ENCODE measurements at regions not wholly inside any gene's neighbourhood (a gene's known extent, or its start where the extent isn't known, plus 50 kb on each side); places are given as distances from the start of the nearest gene placed in this dataset.

DNA sequence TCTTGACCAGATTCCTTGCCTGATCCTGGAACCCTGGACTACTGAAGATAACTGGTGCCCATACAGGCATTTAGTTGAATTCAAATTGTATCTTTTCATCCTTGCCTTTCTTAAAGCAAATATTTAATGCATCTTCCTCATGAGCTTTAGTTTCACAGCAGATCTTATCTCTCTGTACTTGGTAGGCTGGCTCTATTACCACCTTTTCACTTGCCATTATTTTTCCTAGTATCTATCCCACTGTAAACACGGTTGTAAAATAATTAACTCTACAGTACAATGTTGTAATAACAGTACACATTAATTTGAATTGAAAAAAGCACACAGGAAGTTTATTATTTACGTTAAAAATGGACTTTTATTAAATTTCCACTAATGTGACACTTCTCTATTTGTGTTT is 1286.9 kb downstream of the GRIK2 start:
- no peak for TF ChIP-seq NRF1 (IDR thresholded peaks at IDR 0.05; ENCODE audit: low read depth, low read length)
- TF ChIP-seq, protein P1, sequence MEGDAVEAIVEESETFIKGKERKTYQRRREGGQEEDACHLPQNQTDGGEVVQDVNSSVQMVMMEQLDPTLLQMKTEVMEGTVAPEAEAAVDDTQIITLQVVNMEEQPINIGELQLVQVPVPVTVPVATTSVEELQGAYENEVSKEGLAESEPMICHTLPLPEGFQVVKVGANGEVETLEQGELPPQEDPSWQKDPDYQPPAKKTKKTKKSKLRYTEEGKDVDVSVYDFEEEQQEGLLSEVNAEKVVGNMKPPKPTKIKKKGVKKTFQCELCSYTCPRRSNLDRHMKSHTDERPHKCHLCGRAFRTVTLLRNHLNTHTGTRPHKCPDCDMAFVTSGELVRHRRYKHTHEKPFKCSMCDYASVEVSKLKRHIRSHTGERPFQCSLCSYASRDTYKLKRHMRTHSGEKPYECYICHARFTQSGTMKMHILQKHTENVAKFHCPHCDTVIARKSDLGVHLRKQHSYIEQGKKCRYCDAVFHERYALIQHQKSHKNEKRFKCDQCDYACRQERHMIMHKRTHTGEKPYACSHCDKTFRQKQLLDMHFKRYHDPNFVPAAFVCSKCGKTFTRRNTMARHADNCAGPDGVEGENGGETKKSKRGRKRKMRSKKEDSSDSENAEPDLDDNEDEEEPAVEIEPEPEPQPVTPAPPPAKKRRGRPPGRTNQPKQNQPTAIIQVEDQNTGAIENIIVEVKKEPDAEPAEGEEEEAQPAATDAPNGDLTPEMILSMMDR (IDR thresholded peaks at IDR 0.05) = no peak
- TF ChIP-seq EZH2phosphoT487 (IDR thresholded peaks at IDR 0.05; ENCODE audit: borderline replicate concordance, low read depth) = no peak
- TF ChIP-seq RAD21 (IDR thresholded peaks at IDR 0.05; ENCODE audit: low read length) = no peak
- TF ChIP-seq POLR2AphosphoS5 (IDR thresholded peaks at IDR 0.05; ENCODE audit: low read depth, low read length) = no peak
- no peak for TF ChIP-seq EP300 (IDR thresholded peaks at IDR 0.05; ENCODE audit: borderline replicate concordance in 1 of 2, low read depth in 1 of 2, low read length in 1 of 2)
- TF ChIP-seq USF2 (IDR thresholded peaks at IDR 0.05; ENCODE audit: borderline replicate concordance, low read depth, low read length) = no peak
- TF ChIP-seq, protein P2, sequence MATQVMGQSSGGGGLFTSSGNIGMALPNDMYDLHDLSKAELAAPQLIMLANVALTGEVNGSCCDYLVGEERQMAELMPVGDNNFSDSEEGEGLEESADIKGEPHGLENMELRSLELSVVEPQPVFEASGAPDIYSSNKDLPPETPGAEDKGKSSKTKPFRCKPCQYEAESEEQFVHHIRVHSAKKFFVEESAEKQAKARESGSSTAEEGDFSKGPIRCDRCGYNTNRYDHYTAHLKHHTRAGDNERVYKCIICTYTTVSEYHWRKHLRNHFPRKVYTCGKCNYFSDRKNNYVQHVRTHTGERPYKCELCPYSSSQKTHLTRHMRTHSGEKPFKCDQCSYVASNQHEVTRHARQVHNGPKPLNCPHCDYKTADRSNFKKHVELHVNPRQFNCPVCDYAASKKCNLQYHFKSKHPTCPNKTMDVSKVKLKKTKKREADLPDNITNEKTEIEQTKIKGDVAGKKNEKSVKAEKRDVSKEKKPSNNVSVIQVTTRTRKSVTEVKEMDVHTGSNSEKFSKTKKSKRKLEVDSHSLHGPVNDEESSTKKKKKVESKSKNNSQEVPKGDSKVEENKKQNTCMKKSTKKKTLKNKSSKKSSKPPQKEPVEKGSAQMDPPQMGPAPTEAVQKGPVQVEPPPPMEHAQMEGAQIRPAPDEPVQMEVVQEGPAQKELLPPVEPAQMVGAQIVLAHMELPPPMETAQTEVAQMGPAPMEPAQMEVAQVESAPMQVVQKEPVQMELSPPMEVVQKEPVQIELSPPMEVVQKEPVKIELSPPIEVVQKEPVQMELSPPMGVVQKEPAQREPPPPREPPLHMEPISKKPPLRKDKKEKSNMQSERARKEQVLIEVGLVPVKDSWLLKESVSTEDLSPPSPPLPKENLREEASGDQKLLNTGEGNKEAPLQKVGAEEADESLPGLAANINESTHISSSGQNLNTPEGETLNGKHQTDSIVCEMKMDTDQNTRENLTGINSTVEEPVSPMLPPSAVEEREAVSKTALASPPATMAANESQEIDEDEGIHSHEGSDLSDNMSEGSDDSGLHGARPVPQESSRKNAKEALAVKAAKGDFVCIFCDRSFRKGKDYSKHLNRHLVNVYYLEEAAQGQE (IDR thresholded peaks at IDR 0.05; ENCODE audit: low read depth, low read length) = no peak
- no peak for TF ChIP-seq SMC3 (IDR thresholded peaks at IDR 0.05; ENCODE audit: low read depth, low read length)
- TF ChIP-seq CHD2 (IDR thresholded peaks at IDR 0.05; ENCODE audit: low read length, partially characterized antibody) = no peak
- no peak for TF ChIP-seq RFX5 (IDR thresholded peaks at IDR 0.05; ENCODE audit: low read length)
- no peak for TF ChIP-seq NFIC (IDR thresholded peaks at IDR 0.05; ENCODE audit: borderline replicate concordance)
- TF ChIP-seq YY1 (IDR thresholded peaks at IDR 0.05; ENCODE audit: low read depth) = no peak
- no peak for TF ChIP-seq SIN3A (IDR thresholded peaks at IDR 0.05; ENCODE audit: borderline replicate concordance, low read depth, low read length)
